ENCODE measurements at regions not wholly inside any gene's neighbourhood (a gene's known extent, or its start where the extent isn't known, plus 50 kb on each side); places are given as distances from the start of the nearest gene placed in this dataset.

GRCh38 chr6:90421666-90422065 is 125.0 kb upstream of the BACH2 start:
- Histone ChIP-seq H2AFZ (ENCODE audit: low read length) (no peak overlapping the region), H3K27ac (ENCODE audit: low read depth, low read length, poor library complexity, severe bottlenecking) (no peak overlapping the region), H3K4me1 (ENCODE audit: insufficient read depth, low read length, poor library complexity, severe bottlenecking) (peaks cover 17% of the 10 kb centered on the region), H3K9me2 (ENCODE audit: insufficient read depth, low read length) (no peaks in the 10 kb centered on the region), H3K9me3 (ENCODE audit: low read length) (no peaks in the 10 kb centered on the region), H3K4me3 (ENCODE audit: low read depth, low read length, poor library complexity, severe bottlenecking) (no peak overlapping the region), H4K20me1 (ENCODE audit: insufficient read depth, low read length) (no peaks in the 10 kb centered on the region), H3K79me2 (ENCODE audit: insufficient read depth, low read depth, low read length) (no peaks in the 10 kb centered on the region), H3K4me2 (ENCODE audit: low read length) (no peak overlapping the region), H3K36me3 (ENCODE audit: insufficient read depth, low read length) (no peaks in the 10 kb centered on the region)
- POLR2A ChIA-PET: interaction anchor here (0.6 to 1.8 kb wide), 4 partner anchors 9 to 50 kb away, joined by 3 to 5 read pairs (median 3); no protein-coding TSS in a partner anchor
- no peak for DNase-seq (ENCODE audit: low spot score)
- no peak for TF ChIP-seq CTCF (conservative IDR thresholded peaks at IDR 0.05; ENCODE audit: low read length)
- TF ChIP-seq EZH2phosphoT487 (IDR thresholded peaks at IDR 0.05; ENCODE audit: borderline replicate concordance, low read depth, low read length): no peak
- CTCF ChIA-PET (ENCODE audit: unreplicated experiment): no interaction called here
- BruUV-seq (replicated peaks): no TSS peak
- intact Hi-C loops (cut with micrococcal nuclease; ENCODE audit: unreplicated experiment): no loop called here

- intact Hi-C loops (cut with micrococcal nuclease; ENCODE audit: unreplicated experiment): no loop called here
- no peak overlapping the region for H3K27ac ChIP-seq (ENCODE audit: low read depth, low read length, poor library complexity, severe bottlenecking)
- H3K36me3 ChIP-seq (ENCODE audit: insufficient read depth, low read length): no peaks in the 10 kb centered on the region
- H3K4me1 ChIP-seq (ENCODE audit: insufficient read depth, low read length, poor library complexity, severe bottlenecking): peaks cover 15% of the 10 kb centered on the region
- BruUV-seq (replicated peaks): no TSS peak
- POLR2A ChIA-PET: interaction anchor here (0.6 to 1.8 kb wide), 4 partner anchors 9 to 687 kb away, joined by 3 to 6 read pairs (median 4); no protein-coding TSS in a partner anchor
- CTCF ChIA-PET (ENCODE audit: unreplicated experiment): no interaction called here
- no peak overlapping the region for H3K4me2 ChIP-seq (ENCODE audit: low read length)
- no peak for DNase-seq (ENCODE audit: low spot score)
- H3K79me2 ChIP-seq (ENCODE audit: insufficient read depth, low read depth, low read length): no peaks in the 10 kb centered on the region
- H4K20me1 ChIP-seq (ENCODE audit: insufficient read depth, low read length): no peaks in the 10 kb centered on the region
- no peak overlapping the region for H3K4me3 ChIP-seq (ENCODE audit: low read depth, low read length, poor library complexity, severe bottlenecking)
- H3K9me3 ChIP-seq (ENCODE audit: low read length): no peaks in the 10 kb centered on the region
- no peaks in the 10 kb centered on the region for H3K9me2 ChIP-seq (ENCODE audit: insufficient read depth, low read length)
- H2AFZ ChIP-seq (ENCODE audit: low read length): no peak overlapping the region
- TF ChIP-seq EZH2phosphoT487 (IDR thresholded peaks at IDR 0.05; ENCODE audit: borderline replicate concordance, low read depth, low read length): no peak
- TF ChIP-seq CTCF (conservative IDR thresholded peaks at IDR 0.05; ENCODE audit: low read length): no peak
Observed at GRCh38 chr6:90420500-90420899, 123.9 kb upstream of the BACH2 start.

GRCh38 chr6:90417385-90417784 is 120.7 kb upstream of the BACH2 start:
- Histone ChIP-seq H4K20me1 (ENCODE audit: insufficient read depth, low read length) (no peaks in the 10 kb centered on the region), H3K4me3 (ENCODE audit: low read depth, low read length, poor library complexity, severe bottlenecking) (no peak overlapping the region), H3K27ac (ENCODE audit: low read depth, low read length, poor library complexity, severe bottlenecking) (no peak overlapping the region), H3K9me3 (ENCODE audit: low read length) (no peaks in the 10 kb centered on the region), H3K79me2 (ENCODE audit: insufficient read depth, low read depth, low read length) (no peaks in the 10 kb centered on the region), H3K9me2 (ENCODE audit: insufficient read depth, low read length) (no peaks in the 10 kb centered on the region), H3K36me3 (ENCODE audit: insufficient read depth, low read length) (no peaks in the 10 kb centered on the region), H2AFZ (ENCODE audit: low read length) (no peak overlapping the region), H3K4me1 (ENCODE audit: insufficient read depth, low read length, poor library complexity, severe bottlenecking) (peaks cover 26% of the 10 kb centered on the region), H3K4me2 (ENCODE audit: low read length) (no peak overlapping the region)
- POLR2A ChIA-PET: interaction anchor here (3.2 kb wide), 1 partner anchor 9 kb away, joined by 10 read pairs; no protein-coding TSS in a partner anchor
- no TSS peak for BruUV-seq (replicated peaks)
- CTCF ChIA-PET (ENCODE audit: unreplicated experiment): no interaction called here
- intact Hi-C loops (cut with micrococcal nuclease; ENCODE audit: unreplicated experiment): no loop called here
- TF ChIP-seq EZH2phosphoT487 (IDR thresholded peaks at IDR 0.05; ENCODE audit: borderline replicate concordance, low read depth, low read length) (no peak), CTCF (conservative IDR thresholded peaks at IDR 0.05; ENCODE audit: low read length) (no peak)
- DNase-seq (ENCODE audit: low spot score): no peak
